Heart left ventricle (tissue), 13 donors: ENCODE measurements at regions not wholly inside any gene's neighbourhood (a gene's known extent, or its start where the extent isn't known, plus 50 kb on each side); places are given as distances from the start of the nearest gene placed in this dataset.

ENCODE experiments used
- POLR2A ChIP-seq, 2 donors: fragments of 450-650 bp; IDR thresholded peaks; one replicate each; pipeline ENCODE4 v1.6.1; 2017; ENCODE audit warnings: antibody characterized with exemption in 2 of 2, mild to moderate bottlenecking in 2 of 2, moderate library complexity in 2 of 2
- TF ChIP-seq, protein P1 (sequence below), 12 donors: fragments of 200-600 bp; sonication (generic) in 4 of 12; IDR thresholded peaks; one replicate each; pipeline versions ENCODE4 v1.5.0 to v1.8.0; 2018 to 2022; ENCODE audit warnings: antibody characterized with exemption in 12 of 12, mild to moderate bottlenecking in 5 of 12
- donor health status: ischemic (EF 13 %, LVEDD 7.1; RV severe dilation, severe dysfunction).
- donor health status: DM: no; HTN: yes; CAD: no.
- donor health status: DM: no; HTN: no; CAD: no.
- donor health status: ischemic (EF 25% LVEDD 6.9; RV normal size, moderate dysfunction).
- donor health status: ischemic (EF 25% LVEDD 5.7; RV mildly dilated, moderate dysfunction).
- donor health status: ischemic (EF 35%, LVEDD 5.7; RV mildly dilated, moderate dysfunction).
- donor health status: nonischemic (EF 11% LVEDD 7.7; RV severe dilation, severe dysfunction).
- donor health status: DM: yes; HTN: yes; CAD: no.
- donor health status: PGD.
- donor health status: ischemic (EF 29% LVEDD 5.4; RV normal size, mild dysfunction).
- donor health status: nonischemic (EF 23%, LVEDD 6.1; RV moderate dilation, normal function).

DNA sequence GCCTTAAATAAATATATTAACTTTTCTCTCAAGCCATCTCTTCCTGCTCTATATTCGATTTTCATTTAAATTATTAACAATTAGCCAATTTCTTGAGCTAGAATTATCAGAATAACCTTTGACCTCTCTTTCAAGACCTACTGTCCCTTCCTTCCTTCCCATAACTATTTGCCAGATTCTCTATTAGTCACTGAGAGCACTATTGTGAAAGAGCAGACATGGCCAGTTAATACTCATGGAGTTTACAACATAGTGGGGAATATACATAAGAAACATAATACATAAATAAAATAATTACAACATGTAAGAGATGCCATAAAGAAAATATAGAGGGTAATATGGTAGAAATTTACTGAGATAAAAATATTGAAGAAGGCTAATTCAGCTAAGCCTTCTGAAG is 72.1 kb upstream of the CHD1 start:
- TF ChIP-seq, protein P1, sequence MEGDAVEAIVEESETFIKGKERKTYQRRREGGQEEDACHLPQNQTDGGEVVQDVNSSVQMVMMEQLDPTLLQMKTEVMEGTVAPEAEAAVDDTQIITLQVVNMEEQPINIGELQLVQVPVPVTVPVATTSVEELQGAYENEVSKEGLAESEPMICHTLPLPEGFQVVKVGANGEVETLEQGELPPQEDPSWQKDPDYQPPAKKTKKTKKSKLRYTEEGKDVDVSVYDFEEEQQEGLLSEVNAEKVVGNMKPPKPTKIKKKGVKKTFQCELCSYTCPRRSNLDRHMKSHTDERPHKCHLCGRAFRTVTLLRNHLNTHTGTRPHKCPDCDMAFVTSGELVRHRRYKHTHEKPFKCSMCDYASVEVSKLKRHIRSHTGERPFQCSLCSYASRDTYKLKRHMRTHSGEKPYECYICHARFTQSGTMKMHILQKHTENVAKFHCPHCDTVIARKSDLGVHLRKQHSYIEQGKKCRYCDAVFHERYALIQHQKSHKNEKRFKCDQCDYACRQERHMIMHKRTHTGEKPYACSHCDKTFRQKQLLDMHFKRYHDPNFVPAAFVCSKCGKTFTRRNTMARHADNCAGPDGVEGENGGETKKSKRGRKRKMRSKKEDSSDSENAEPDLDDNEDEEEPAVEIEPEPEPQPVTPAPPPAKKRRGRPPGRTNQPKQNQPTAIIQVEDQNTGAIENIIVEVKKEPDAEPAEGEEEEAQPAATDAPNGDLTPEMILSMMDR (IDR thresholded peaks at IDR 0.05), result no peak
- no peak for TF ChIP-seq POLR2A (IDR thresholded peaks at IDR 0.05)
